Activated CD4-positive, alpha-beta T cell treated with anti-CD3 and anti-CD28 coated beads for 36 hours (primary cell): ENCODE measurements at regions not wholly inside any gene's neighbourhood (a gene's known extent, or its start where the extent isn't known, plus 50 kb on each side); places are given as distances from the start of the nearest gene placed in this dataset.
"Not testable (repeated sequence)": the region's sequence is repeated elsewhere in the genome, so short reads cannot be mapped to it uniquely, and the experiment has no call there.

Experiments used
- ATAC-seq: fragments of 200-7000 bp; cut with Tn5 transposase; one replicate; pipeline ENCODE4 v1.10.0; 2021; ENCODE audit warnings: mild to moderate bottlenecking, moderate library complexity
- CTCF ChIA-PET: fragments of 350-600 bp; sonication (Branson Sonifier 250); formaldehyde crosslinking; loops from one replicate; lab custom pipeline; 2021; ENCODE audit warnings: antibody characterized with exemption; lab: Charles Lee
- POLR2A ChIA-PET: fragments of 350-600 bp; sonication (Branson Sonifier 250); formaldehyde crosslinking; loops from one replicate; lab custom pipeline; 2021; ENCODE audit warnings: antibody characterized with exemption, inconsistent platforms; lab: Charles Lee
- DNase-seq: peaks from one replicate; pipeline ENCODE4 v3.0.0-alpha.2; 2020
- H3K27ac Mint-ChIP-seq: one replicate; pipeline ENCODE4 v1.8.0; 2021; ENCODE audit warnings: mixed read lengths
- H3K27me3 Mint-ChIP-seq: one replicate; pipeline ENCODE4 v1.8.0; 2021; ENCODE audit warnings: mixed read lengths
- H3K36me3 Mint-ChIP-seq: one replicate; pipeline ENCODE4 v1.8.0; 2021; ENCODE audit warnings: low read depth, mixed read lengths
- H3K4me1 Mint-ChIP-seq: one replicate; pipeline ENCODE4 v1.8.0; 2021; ENCODE audit warnings: mixed read lengths
- H3K4me3 Mint-ChIP-seq: one replicate; pipeline ENCODE4 v1.8.0; 2021; ENCODE audit warnings: mild to moderate bottlenecking, moderate library complexity, mixed read lengths
- H3K9me3 Mint-ChIP-seq: one replicate; pipeline ENCODE4 v1.8.0; 2021; ENCODE audit warnings: low read depth, mixed read lengths
- intact Hi-C, 2 experiments: fragments of 100-400 bp; cut with DNase I in 1 of 2; cut with micrococcal nuclease in 1 of 2; formaldehyde crosslinking; loops; one replicate each; pipeline versions ENCODE4 v1.14.2 to v1.15.1; 2022 to 2024; cut with DNase I, micrococcal nuclease

DNA sequence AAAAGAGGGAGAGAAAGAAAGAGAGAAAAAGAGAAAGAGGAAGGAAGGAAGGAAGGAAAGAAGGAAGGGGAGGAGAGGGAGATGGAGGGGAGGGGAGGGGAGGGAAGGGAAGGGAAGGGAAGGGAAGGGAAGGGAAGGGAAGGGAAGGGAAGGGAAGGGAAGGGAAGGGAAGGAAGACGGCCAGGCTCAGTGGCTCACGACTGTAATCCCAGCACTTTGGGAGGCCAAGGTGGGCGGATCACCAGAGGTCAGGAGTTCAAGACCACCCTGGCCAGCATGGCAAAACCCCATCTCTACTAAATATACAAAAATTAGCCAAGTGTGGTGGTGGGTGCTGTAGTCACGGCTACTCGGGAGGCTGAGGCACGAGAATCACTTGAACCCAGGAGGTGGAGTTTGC is 64.8 kb downstream of the RPS15A start:
- H3K36me3 Mint-ChIP-seq, H3K27ac Mint-ChIP-seq, H3K9me3 Mint-ChIP-seq, H3K4me3 Mint-ChIP-seq, ATAC-seq, DNase-seq, POLR2A ChIA-PET, H3K27me3 Mint-ChIP-seq, H3K4me1 Mint-ChIP-seq, intact Hi-C loops: not testable (repeated sequence)
- CTCF ChIA-PET, result interaction anchor here (0.7 kb wide), 1 partner anchor 103 kb away, joined by 4 read pairs; no protein-coding TSS in a partner anchor

DNA sequence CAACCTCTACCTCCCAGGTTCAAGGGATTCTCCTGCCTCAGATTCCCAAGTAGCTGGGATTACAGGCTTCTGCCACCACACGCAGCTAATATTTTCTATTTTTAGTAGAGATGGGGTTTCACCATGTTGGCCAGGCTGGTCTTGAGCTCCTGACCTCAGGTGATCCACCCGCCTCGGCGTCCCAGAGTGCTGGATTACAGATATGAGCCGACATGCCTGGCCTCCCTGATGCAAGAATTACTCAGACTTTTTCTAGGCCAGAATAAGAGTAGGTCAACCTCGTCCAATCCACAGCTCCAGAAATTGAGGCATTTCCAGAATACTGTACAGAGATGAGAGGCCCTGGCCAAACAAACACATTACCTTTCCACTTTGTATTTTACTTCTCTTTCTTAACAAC is 70.2 kb downstream of the RPS15A start:
- DNase-seq, CTCF ChIA-PET, H3K4me3 Mint-ChIP-seq, H3K9me3 Mint-ChIP-seq, H3K36me3 Mint-ChIP-seq, H3K27me3 Mint-ChIP-seq, H3K27ac Mint-ChIP-seq, POLR2A ChIA-PET, intact Hi-C loops, ATAC-seq, H3K4me1 Mint-ChIP-seq: not testable (repeated sequence)

DNA sequence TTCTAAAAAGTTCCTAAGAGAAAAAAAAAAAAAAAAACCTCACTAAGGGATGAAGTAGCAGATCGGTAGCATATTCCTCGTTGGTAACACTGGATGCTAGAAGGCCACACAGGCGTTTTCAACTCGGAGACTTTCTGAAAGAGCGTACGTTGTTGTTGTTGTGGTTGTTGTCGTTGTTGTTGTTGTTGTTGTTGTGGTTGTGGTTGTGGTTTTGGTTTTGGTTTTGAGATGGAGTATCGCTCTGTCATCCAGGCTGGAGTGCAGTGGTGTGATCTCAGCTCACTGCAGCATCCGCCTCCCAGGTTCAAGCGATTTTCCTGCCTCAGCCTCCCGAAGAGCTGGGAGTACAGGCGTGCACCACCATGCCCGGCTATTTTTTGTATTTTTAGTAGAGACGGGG is 77.6 kb downstream of the RPS15A start:
- intact Hi-C loops, DNase-seq, H3K27ac Mint-ChIP-seq, POLR2A ChIA-PET, H3K36me3 Mint-ChIP-seq, H3K27me3 Mint-ChIP-seq, H3K4me3 Mint-ChIP-seq, ATAC-seq, H3K9me3 Mint-ChIP-seq, H3K4me1 Mint-ChIP-seq, CTCF ChIA-PET: not testable (repeated sequence)

DNA sequence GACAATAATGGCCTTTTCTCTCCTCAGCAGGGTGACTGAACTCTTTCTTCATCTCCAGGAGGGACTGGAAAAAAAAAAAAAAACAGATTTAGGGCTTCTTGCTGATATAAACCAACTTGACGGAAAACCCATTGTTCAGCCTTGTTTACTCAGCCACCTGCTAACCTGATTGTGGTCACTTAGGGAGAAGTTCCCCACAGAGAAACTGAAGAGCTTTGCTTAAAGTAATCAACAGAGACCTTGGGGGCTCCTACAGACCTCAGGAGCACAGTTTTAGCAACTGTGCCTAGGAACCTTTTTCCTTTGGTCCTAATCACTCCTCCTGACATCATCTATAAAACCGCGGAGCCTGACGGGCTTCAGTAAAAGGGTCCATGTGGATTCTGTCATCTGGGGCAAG is 79.5 kb downstream of the RPS15A start:
- H3K9me3 Mint-ChIP-seq, ATAC-seq, POLR2A ChIA-PET, CTCF ChIA-PET, H3K36me3 Mint-ChIP-seq, H3K27me3 Mint-ChIP-seq, intact Hi-C loops, H3K4me3 Mint-ChIP-seq, DNase-seq, H3K27ac Mint-ChIP-seq, H3K4me1 Mint-ChIP-seq: not testable (repeated sequence)

DNA sequence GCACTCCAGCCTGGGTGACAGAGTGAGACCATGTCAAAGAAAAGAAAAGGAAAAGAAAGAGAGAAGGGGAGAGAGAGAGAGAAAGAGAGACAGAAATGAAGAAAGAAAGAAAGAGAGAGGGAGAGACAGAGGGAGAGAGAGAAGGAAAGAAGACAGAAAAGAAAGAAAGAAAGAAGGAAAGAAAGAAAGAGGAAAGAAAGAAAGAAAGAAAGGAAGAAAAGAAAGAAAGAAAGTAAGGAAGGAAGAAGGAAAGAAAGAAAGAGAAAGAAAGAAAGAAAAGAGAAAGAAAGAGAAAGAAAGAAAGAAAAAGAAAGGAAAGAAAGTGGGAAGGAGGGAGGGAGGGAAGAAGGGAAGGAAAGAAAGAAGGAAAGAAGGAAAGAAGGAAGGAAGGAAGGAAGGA is 88.9 kb downstream of the RPS15A start:
- H3K4me3 Mint-ChIP-seq, POLR2A ChIA-PET, intact Hi-C loops, H3K4me1 Mint-ChIP-seq, H3K27ac Mint-ChIP-seq, ATAC-seq, H3K36me3 Mint-ChIP-seq, DNase-seq, H3K27me3 Mint-ChIP-seq, H3K9me3 Mint-ChIP-seq, CTCF ChIA-PET: not testable (repeated sequence)

DNA sequence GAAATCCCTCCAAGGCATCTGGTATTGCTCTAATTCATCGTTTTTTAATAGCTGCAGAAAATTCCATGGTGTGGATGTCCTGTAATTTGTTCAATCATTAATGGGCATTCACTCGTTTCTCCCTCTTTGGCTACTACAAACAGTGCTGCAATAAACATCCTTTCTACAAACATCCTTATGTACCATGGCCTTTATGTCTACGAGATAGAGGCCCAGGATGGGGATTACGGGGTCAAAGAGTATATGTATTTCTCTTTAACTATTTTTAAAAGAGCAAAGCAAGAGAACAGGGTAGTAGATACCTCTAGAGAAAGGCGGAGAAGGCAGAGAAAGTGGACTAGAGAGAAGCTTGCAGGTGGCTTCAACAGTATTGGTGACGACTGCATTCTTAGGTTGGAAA is 94.1 kb downstream of the RPS15A start:
- H3K27ac Mint-ChIP-seq, H3K4me3 Mint-ChIP-seq, H3K36me3 Mint-ChIP-seq, ATAC-seq, H3K9me3 Mint-ChIP-seq, intact Hi-C loops, H3K4me1 Mint-ChIP-seq, DNase-seq, H3K27me3 Mint-ChIP-seq, POLR2A ChIA-PET, CTCF ChIA-PET: not testable (repeated sequence)

DNA sequence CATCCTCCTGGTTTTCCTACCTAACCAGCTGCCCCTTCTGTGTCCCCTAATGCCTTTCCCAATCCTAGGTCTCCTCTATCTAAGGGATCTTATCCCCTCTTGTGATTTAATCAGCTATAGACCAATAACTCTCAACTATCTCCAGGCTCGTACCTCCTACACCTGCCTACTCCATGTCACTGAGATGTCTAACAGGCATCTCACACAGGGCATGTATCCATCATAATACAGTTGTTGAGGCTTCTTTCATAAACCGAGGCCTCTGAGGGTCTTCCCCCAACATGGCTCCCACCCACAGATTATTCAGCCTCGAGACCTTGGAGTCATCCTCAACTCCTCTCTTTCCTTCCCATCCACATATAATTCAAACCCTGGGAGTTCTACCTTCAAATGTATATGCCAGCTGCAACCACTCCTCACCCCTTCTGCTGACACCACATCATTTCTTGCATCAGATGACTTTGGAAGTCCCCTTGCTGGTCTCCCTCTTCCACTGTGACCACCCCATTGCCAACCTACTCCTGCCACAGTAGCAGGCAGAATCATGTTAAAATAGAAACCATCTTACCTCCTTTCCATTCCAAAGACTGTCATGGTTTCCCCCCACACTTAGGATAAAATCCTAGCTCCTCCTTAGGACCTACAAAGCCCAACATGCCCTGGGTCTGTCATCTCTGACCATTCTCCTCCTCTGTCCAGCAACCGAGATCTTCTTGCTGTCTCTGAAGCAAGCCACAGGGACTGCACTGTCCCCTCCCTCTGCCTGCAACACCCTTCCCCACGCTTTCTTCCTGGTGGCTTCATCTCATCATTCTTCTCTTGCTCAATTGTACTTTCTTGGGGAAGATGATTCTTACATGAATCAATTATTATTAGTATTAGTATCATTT is 103.8 kb downstream of the RPS15A start:
- ATAC-seq (peak; percentile 55), DNase-seq (peak; percentile 7)
- H3K4me3 Mint-ChIP-seq, CTCF ChIA-PET, H3K4me1 Mint-ChIP-seq, intact Hi-C loops, POLR2A ChIA-PET, H3K9me3 Mint-ChIP-seq, H3K27me3 Mint-ChIP-seq, H3K36me3 Mint-ChIP-seq: not testable (repeated sequence)
- H3K27ac Mint-ChIP-seq, result peak overlapping the region; percentile 61

DNA sequence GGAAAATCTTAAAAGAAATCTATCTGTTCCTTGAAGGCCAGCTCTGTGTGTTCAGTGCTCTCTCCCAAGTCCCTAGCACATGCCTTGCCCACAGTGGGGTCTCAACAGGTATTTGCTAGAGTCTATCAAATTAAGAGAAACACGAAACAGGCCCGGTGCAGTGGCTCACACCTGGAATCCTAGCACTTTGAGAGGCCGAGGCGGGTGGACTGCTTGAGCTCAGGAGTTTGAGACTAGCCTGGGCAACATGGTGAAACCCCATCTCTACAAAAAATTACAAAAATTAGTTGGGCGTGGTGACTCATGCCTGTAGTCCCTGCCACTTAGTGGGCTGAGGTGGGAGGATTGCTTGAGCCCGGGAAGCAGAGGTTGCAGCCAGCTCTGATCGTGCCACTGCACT is 83.9 kb upstream of the NOMO2 start:
- H3K4me1 Mint-ChIP-seq, DNase-seq, H3K4me3 Mint-ChIP-seq, H3K36me3 Mint-ChIP-seq, H3K27ac Mint-ChIP-seq, H3K9me3 Mint-ChIP-seq, intact Hi-C loops, CTCF ChIA-PET, ATAC-seq, POLR2A ChIA-PET, H3K27me3 Mint-ChIP-seq: not testable (repeated sequence)

DNA sequence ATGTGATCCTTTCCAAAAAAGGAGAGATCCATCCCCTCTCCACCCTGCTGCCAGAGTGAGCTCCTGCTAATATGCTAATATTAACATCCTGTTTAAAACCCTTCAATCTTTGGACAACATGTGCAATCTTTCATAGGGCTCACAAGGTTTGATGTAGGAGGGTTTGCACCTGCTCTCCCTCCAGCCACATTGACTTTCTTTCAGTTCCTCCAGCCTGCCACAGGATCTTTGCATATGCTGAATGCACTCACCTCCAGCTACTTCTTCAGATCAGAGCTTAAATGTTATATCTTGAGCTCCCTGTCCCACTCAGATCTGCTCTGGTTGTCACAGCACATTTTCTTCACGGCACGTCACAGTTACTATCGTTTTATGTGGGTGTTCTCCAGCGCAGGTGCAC is 75.0 kb upstream of the NOMO2 start:
- H3K4me3 Mint-ChIP-seq, H3K27me3 Mint-ChIP-seq, H3K27ac Mint-ChIP-seq, H3K4me1 Mint-ChIP-seq, intact Hi-C loops, DNase-seq, H3K9me3 Mint-ChIP-seq, ATAC-seq, H3K36me3 Mint-ChIP-seq, CTCF ChIA-PET, POLR2A ChIA-PET: not testable (repeated sequence)

DNA sequence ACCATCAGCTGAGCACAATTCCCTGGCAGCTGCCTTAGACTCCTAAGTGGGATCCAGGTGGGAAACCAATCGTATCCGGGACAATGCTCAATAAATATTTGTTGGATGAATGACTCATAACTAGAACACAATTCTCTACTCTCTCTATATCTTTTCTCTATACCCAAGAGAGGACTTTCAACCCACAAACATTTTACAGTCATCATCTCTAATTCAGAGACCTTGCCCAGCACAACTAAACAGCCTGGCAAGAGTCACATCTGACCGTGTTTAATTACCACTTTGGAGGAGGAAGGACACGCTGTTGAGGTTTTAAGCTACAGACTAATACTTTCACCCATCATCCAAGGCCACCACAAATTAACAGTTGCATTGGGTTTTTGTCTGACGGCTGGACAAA is 74.3 kb upstream of the NOMO2 start:
- ATAC-seq, H3K27ac Mint-ChIP-seq, H3K4me3 Mint-ChIP-seq, H3K9me3 Mint-ChIP-seq, DNase-seq, POLR2A ChIA-PET, H3K36me3 Mint-ChIP-seq, H3K27me3 Mint-ChIP-seq, H3K4me1 Mint-ChIP-seq, intact Hi-C loops, CTCF ChIA-PET: not testable (repeated sequence)

DNA sequence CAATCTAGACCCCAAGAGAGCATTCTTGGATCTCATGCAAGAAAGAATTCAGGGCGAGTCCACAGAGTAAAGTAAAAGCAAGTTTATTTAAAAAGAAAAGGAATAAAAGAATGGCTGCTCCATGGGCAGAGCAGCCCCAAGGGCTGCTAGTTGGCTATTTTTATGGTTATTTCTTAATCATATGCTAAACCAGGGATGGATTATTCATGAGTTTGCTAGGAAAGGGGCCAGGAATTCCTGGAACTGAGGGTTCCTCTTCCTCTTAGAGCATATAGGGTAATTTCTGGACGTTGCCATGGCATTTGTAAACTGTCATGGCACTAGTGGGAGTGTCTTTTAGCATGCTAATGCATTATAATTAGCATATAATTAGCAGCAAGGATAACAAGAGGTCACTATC is 73.1 kb upstream of the NOMO2 start:
- H3K27ac Mint-ChIP-seq, ATAC-seq, H3K9me3 Mint-ChIP-seq, intact Hi-C loops, H3K4me3 Mint-ChIP-seq, CTCF ChIA-PET, DNase-seq, POLR2A ChIA-PET, H3K27me3 Mint-ChIP-seq, H3K4me1 Mint-ChIP-seq, H3K36me3 Mint-ChIP-seq: not testable (repeated sequence)

DNA sequence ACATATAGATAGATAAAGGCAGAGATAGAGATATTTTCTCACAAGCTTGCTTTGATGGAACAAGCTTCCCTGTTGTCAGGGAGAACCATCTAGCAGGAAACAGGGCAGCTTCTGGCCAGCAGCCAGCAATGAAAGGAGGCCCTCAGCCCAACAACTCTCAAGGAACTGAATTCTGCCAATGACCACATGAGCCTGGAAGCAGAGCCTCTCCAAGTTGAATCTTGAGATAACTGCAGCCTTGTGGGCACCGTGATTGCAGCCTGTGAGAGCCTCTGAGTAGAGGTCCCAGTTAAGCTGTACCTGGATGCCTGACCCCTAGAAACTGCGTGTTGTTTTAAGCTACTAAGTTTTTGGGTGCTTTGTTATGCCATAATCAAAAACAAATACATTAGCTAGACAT is 69.8 kb upstream of the NOMO2 start:
- POLR2A ChIA-PET, CTCF ChIA-PET, intact Hi-C loops, H3K27ac Mint-ChIP-seq, H3K36me3 Mint-ChIP-seq, H3K9me3 Mint-ChIP-seq, DNase-seq, H3K4me3 Mint-ChIP-seq, H3K27me3 Mint-ChIP-seq, ATAC-seq, H3K4me1 Mint-ChIP-seq: not testable (repeated sequence)
